H9 (cell line): ENCODE measurements at regions not wholly inside any gene's neighbourhood (a gene's known extent, or its start where the extent isn't known, plus 50 kb on each side); places are given as distances from the start of the nearest gene placed in this dataset.

Experiments used
- DNase-seq: peaks from one replicate; pipeline ENCODE4 v3.0.0-alpha.2; 2017
- H2AFZ ChIP-seq: one replicate; pipeline ENCODE4 v1.6.1; 2013; ENCODE audit warnings: mild to moderate bottlenecking, low read length, control low read depth, moderate library complexity
- H2AK5ac ChIP-seq: 2 replicates; pipeline ENCODE4 v1.6.1; 2013; ENCODE audit warnings: low read length, control low read depth, mixed read lengths; ENCODE audit not compliant: insufficient read length
- H2BK120ac ChIP-seq: one replicate; pipeline ENCODE4 v1.6.1; 2013; ENCODE audit warnings: low read depth, mild to moderate bottlenecking, low read length, control low read depth, inconsistent platforms; ENCODE audit not compliant: poor library complexity, severe bottlenecking
- H2BK12ac ChIP-seq: 2 replicates; pipeline ENCODE4 v1.6.1; 2013; ENCODE audit warnings: low read length, control low read depth, mixed read lengths, low read depth; ENCODE audit not compliant: insufficient read length
- H2BK15ac ChIP-seq: 2 replicates; pipeline ENCODE4 v1.6.1; 2013; ENCODE audit warnings: low read depth, low read length, control low read depth
- H2BK20ac ChIP-seq: one replicate; pipeline ENCODE4 v1.6.1; 2013; ENCODE audit warnings: low read depth, mild to moderate bottlenecking, low read length, control low read depth, inconsistent platforms; ENCODE audit not compliant: poor library complexity, severe bottlenecking
- H2BK5ac ChIP-seq: 2 replicates; pipeline ENCODE4 v1.6.1; 2013; ENCODE audit warnings: low read length, control low read depth, mixed read lengths; ENCODE audit not compliant: insufficient read length
- H3K14ac ChIP-seq: 2 replicates; pipeline ENCODE4 v1.6.1; 2013; ENCODE audit warnings: low read length, control low read depth; ENCODE audit not compliant: insufficient read depth
- H3K18ac ChIP-seq: 2 replicates; pipeline ENCODE4 v1.6.1; 2013; ENCODE audit warnings: low read depth, mild to moderate bottlenecking, mixed read lengths, low read length, control low read depth; ENCODE audit not compliant: insufficient read length
- H3K23ac ChIP-seq: 2 replicates; pipeline ENCODE4 v1.6.1; 2013; ENCODE audit warnings: low read length, control low read depth, mixed read lengths, low read depth; ENCODE audit not compliant: insufficient read length
- H3K23me2 ChIP-seq: 2 replicates; pipeline ENCODE4 v1.6.1; 2013; ENCODE audit warnings: low read depth, mild to moderate bottlenecking, mixed read lengths, low read length, control low read depth; ENCODE audit not compliant: insufficient read length, poor library complexity, severe bottlenecking
- H3K27ac ChIP-seq: 2 replicates; pipeline ENCODE4 v1.5.1; 2013; ENCODE audit warnings: low read length, control low read depth, mixed read lengths, low read depth; ENCODE audit not compliant: insufficient read length
- H3K27me3 ChIP-seq: 2 replicates; pipeline ENCODE4 v1.6.1; 2013; ENCODE audit warnings: low read length, control low read depth, inconsistent platforms; ENCODE audit not compliant: insufficient read depth
- H3K4ac ChIP-seq: 2 replicates; pipeline ENCODE4 v1.6.1; 2013; ENCODE audit warnings: low read depth, mild to moderate bottlenecking, control low read depth, inconsistent platforms, low read length, moderate library complexity
- H3K4me1 ChIP-seq: 2 replicates; pipeline ENCODE4 v1.6.1; 2013; ENCODE audit warnings: low read length, control low read depth, inconsistent platforms; ENCODE audit not compliant: insufficient read depth
- H3K4me2 ChIP-seq: 2 replicates; pipeline ENCODE4 v1.6.1; 2013; ENCODE audit warnings: low read length, control low read depth, mixed read lengths; ENCODE audit not compliant: insufficient read length, insufficient read depth
- H3K56ac ChIP-seq: 2 replicates; pipeline ENCODE4 v1.6.1; 2013; ENCODE audit warnings: low read depth, mild to moderate bottlenecking, mixed read lengths, low read length, control low read depth; ENCODE audit not compliant: insufficient read length
- H3K79me1 ChIP-seq: 2 replicates; pipeline ENCODE4 v1.6.1; 2013; ENCODE audit warnings: low read depth, mild to moderate bottlenecking, moderate library complexity, low read length, control low read depth, inconsistent platforms; ENCODE audit not compliant: insufficient read depth, poor library complexity, severe bottlenecking
- H3K79me2 ChIP-seq: 2 replicates; pipeline ENCODE4 v1.6.1; 2013; ENCODE audit warnings: low read length, control low read depth, inconsistent platforms; ENCODE audit not compliant: insufficient read depth
- H3K9ac ChIP-seq: 2 replicates; pipeline ENCODE4 v1.6.1; 2013; ENCODE audit warnings: low read length, control low read depth, mixed read lengths; ENCODE audit not compliant: insufficient read length; ENCODE audit errors: extremely low read depth
- H3K9me3 ChIP-seq: one replicate; pipeline ENCODE4 v1.6.1; 2013; ENCODE audit warnings: low read depth, low read length, inconsistent platforms; ENCODE audit not compliant: control insufficient read depth
- H3T11ph ChIP-seq: one replicate; pipeline ENCODE4 v1.6.1; 2013; ENCODE audit warnings: mild to moderate bottlenecking, low read length, control low read depth, inconsistent platforms
- H4K20me1 ChIP-seq: one replicate; pipeline ENCODE4 v1.6.1; 2013; ENCODE audit not compliant: control insufficient read depth, insufficient read length, insufficient read depth
- H4K5ac ChIP-seq: 2 replicates; pipeline ENCODE4 v1.6.1; 2013; ENCODE audit warnings: low read depth, mild to moderate bottlenecking, mixed read lengths, low read length, control low read depth; ENCODE audit not compliant: insufficient read length
- H4K8ac ChIP-seq: replicated peaks from 2 replicates; pipeline ENCODE4 v1.6.1; 2013; ENCODE audit warnings: low read length, control low read depth, mixed read lengths, low read depth; ENCODE audit not compliant: insufficient read length
- H4K91ac ChIP-seq: 2 replicates; pipeline ENCODE4 v1.6.1; 2013; ENCODE audit warnings: low read depth, mild to moderate bottlenecking, moderate library complexity, mixed read lengths, low read length, control low read depth; ENCODE audit not compliant: insufficient read length
- H3K27ac Mint-ChIP-seq, 3 experiments: 2 replicates in 2 of 3; 3 replicates in 1 of 3; pipeline ENCODE4 v1.8.0; 2020 to 2021; ENCODE audit warnings: mixed read lengths in 3 of 3, mild to moderate bottlenecking in 1 of 3, moderate library complexity in 1 of 3
- H3K27me3 Mint-ChIP-seq: 2 replicates; pipeline ENCODE4 v1.8.0; 2021; ENCODE audit warnings: low read depth, mild to moderate bottlenecking, moderate library complexity, mixed read lengths
- H3K36me3 Mint-ChIP-seq, 3 experiments: 2 replicates in 2 of 3; 3 replicates in 1 of 3; pipeline ENCODE4 v1.8.0; 2020 to 2021; ENCODE audit warnings: low read depth in 3 of 3, mixed read lengths in 3 of 3; ENCODE audit not compliant: insufficient read depth in 1 of 3
- H3K4me1 Mint-ChIP-seq, 2 experiments: 2 replicates each; pipeline ENCODE4 v1.8.0; 2020; ENCODE audit warnings: mixed read lengths in 2 of 2
- H3K4me3 Mint-ChIP-seq, 2 experiments: 2 replicates in 1 of 2; 3 replicates in 1 of 2; pipeline ENCODE4 v1.8.0; 2020 to 2021; ENCODE audit warnings: mild to moderate bottlenecking in 2 of 2, mixed read lengths in 2 of 2, moderate library complexity in 1 of 2
- H3K9me3 Mint-ChIP-seq, 2 experiments: 2 replicates in 1 of 2; 3 replicates in 1 of 2; pipeline ENCODE4 v1.8.0; 2020; ENCODE audit warnings: mild to moderate bottlenecking in 2 of 2, mixed read lengths in 2 of 2, moderate library complexity in 1 of 2
- CTCF ChIP-seq: fragments of 200-600 bp; sonication (generic); conservative IDR thresholded peaks from 3 replicates; pipeline ENCODE4 v1.8.0; 2021; ENCODE audit warnings: antibody characterized with exemption, mild to moderate bottlenecking
- WGBS: extraction: QIAGEN DNeasy Blood & Tissue Kit; methylation state at CpG from one replicate; pipeline ENCODE4 v1.1.7; 2013; ENCODE audit warnings: missing lambda C conversion rate, low lambda C conversion rate, mixed read lengths; ENCODE audit not compliant: insufficient read length; ENCODE audit errors: extremely low coverage; 5-methylcytosine and 5-hydroxymethylcytosine counted together

- no peak overlapping the region for H2BK15ac ChIP-seq
- H4K8ac ChIP-seq, result no peak overlapping the region
- H2BK12ac ChIP-seq, result no peak overlapping the region
- H4K20me1 ChIP-seq, result no peaks in the 10 kb centered on the region
- no peak overlapping the region for H2BK5ac ChIP-seq
- H2AFZ ChIP-seq, result no peak overlapping the region
- H3K9me3 Mint-ChIP-seq, result peaks cover 0 to 4% of the 10 kb centered on the region in 2 experiments; a peak in 2 of 5 replicates
- no peaks in the 10 kb centered on the region for H3K4me1 ChIP-seq
- no peak overlapping the region for H3K4me3 Mint-ChIP-seq
- H3K79me2 ChIP-seq, result no peaks in the 10 kb centered on the region
- peaks cover 0 to 3% (median 2%) of the 10 kb centered on the region in 3 experiments; a peak in 4 of 7 replicates for H3K36me3 Mint-ChIP-seq
- H3T11ph ChIP-seq, result no peak overlapping the region
- H3K4me2 ChIP-seq, result no peak overlapping the region
- H3K9ac ChIP-seq, result no peak overlapping the region
- H2BK20ac ChIP-seq, result no peak overlapping the region
- no peaks in the 10 kb centered on the region for H3K9me3 ChIP-seq
- no CpG with 5 or more reads among the region's 3 CpGs for WGBS
- TF ChIP-seq CTCF, result no peak
- no peak overlapping the region for H3K18ac ChIP-seq
- H3K27ac Mint-ChIP-seq, result no peak overlapping the region
- H3K14ac ChIP-seq, result peak overlapping the region; percentile 40; the same call in 1 of the 2 replicates
- no peaks in the 10 kb centered on the region for H3K23me2 ChIP-seq
- H3K27me3 Mint-ChIP-seq, result no peaks in the 10 kb centered on the region
- H3K56ac ChIP-seq, result no peak overlapping the region
- no peak overlapping the region for H3K23ac ChIP-seq
- DNase-seq, result no peak
- no peak overlapping the region for H3K4ac ChIP-seq
- no peak overlapping the region for H4K91ac ChIP-seq
- no peak overlapping the region for H3K27ac ChIP-seq
- H2BK120ac ChIP-seq, result no peak overlapping the region
- H3K27me3 ChIP-seq, result no peaks in the 10 kb centered on the region
- no peak overlapping the region for H4K5ac ChIP-seq
- H3K79me1 ChIP-seq, result no peaks in the 10 kb centered on the region
- no peaks in the 10 kb centered on the region for H3K4me1 Mint-ChIP-seq
- no peak overlapping the region for H2AK5ac ChIP-seq
These were observed 1605.7 kb upstream of the FLRT2 start for GRCh38 chr14:83924259-83924658.
